HG03521 (cell line): ENCODE measurements at regions not wholly inside any gene's neighbourhood (a gene's known extent, or its start where the extent isn't known, plus 50 kb on each side); places are given as distances from the start of the nearest gene placed in this dataset.

Source experiments
- ATAC-seq: cut with Tn5 transposase; IDR thresholded peaks from one replicate; pipeline ENCODE4 v1.9.1; 2021; ENCODE audit warnings: mild to moderate bottlenecking, moderate library complexity; ENCODE audit not compliant: unreplicated experiment

GRCh38 chr10:120367341-120367740 is 89.7 kb upstream of the PLPP4 start:
- no peak for ATAC-seq

GRCh38 chr10:120368338-120368737 is 88.7 kb upstream of the PLPP4 start:
- ATAC-seq = no peak

GRCh38 chr10:120368927-120369326 is 88.1 kb upstream of the PLPP4 start:
- no peak for ATAC-seq

- ATAC-seq = no peak
These were observed 87.2 kb upstream of the PLPP4 start for GRCh38 chr10:120369856-120370276.

DNA sequence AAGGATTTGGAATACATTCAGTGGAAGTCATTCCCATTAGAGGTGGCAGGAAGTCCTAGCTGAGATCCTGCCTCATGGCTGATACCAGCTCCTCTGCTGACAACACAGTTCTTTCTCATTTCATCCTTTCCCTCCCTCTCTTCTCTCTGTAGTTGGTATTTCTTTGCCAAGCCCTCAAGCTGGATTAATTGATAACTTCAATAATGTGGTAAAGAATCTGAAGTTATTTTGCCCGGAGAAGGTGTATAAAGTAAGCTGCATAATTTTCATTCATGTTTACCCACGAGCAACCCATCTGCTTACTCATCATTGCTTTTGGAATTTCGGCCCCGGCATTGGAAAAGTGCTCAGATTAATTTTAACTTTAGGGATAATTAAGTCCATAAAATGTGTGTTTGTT is 85.2 kb upstream of the PLPP4 start:
- no peak for ATAC-seq

GRCh38 chr10:120372917-120373316 is 84.1 kb upstream of the PLPP4 start:
- no peak for ATAC-seq

DNA sequence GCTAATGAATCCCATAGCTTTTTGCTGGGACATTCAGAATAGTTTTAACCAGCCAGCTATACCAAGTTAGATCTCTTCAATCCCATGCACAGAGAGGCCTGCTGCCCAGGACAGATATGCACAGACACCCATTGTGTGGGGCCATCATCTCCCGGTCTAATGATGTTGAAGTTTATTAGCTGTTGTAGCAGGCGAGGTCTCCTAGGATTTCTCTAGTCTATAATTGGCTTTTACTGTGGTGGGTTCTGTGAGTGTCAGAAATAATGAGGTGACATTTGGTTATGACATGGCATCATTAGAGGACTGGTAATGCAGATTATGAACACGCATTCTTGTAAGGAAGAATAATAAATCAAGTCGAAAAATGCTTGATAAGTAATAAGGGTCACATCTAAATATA is 81.4 kb upstream of the PLPP4 start:
- no peak for ATAC-seq

DNA sequence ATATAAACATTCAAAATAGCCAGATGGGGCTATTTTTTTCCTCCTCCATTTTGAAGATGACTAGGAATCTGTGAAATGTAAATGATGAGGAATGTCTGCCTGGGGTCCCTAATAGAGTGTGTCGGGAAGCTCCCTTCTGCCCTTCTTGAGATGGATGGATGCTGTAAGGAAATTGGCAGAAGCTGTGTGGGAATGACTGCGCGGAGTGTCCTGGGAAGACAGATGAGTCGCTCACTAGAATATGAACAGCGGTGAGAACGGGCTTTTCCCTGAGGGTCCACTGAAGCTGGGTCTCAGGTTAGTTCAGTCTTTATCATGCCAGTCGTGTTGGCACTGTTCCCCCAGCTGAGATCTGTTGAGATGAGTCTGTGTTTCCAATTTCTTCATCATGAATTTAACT is 75.1 kb upstream of the PLPP4 start:
- ATAC-seq = no peak

DNA sequence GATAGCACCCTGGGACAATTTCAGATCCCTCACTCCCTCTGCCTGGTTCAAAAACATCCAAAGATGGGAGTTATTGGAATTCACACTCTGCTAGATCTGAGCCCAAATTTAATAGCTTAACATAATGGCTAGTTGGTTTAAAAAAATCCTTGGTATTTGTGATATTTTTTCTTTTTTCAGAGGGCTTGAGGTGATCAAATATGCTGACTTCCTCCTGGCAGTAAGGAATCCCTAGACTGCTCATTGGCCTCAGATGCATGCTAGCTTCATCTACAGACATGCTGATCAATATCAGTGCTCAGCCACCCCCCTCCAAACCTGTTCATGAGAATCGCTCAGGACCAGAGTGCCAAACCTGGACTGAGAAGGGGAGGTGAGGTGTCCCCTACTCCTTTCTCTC is 74.7 kb upstream of the PLPP4 start:
- ATAC-seq = no peak

GRCh38 chr10:120385992-120386391 is 71.0 kb upstream of the PLPP4 start:
- ATAC-seq = no peak

- no peak for ATAC-seq
These were observed 70.1 kb upstream of the PLPP4 start for GRCh38 chr10:120386896-120387295.

DNA sequence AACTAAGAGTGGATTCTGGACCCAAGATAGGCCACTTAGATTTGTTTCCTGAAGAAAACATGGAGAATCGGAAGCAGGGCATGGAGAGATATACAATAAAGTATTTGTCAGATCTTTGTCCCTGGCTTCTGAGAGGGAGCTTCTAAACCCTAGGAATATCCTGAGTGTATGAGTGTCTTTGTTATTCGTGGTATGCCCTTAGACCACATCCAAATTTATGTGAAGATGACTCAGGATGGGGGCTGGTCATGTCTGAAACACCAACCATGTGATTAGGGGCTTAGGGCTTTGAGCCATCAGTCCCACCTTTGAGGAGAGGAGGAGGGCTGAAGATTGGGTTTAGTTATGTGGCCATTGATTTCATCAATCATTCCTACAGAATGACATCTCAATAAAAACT is 69.7 kb upstream of the PLPP4 start:
- no peak for ATAC-seq

- no peak for ATAC-seq
These were observed 64.8 kb upstream of the PLPP4 start for GRCh38 chr10:120392245-120392644.

GRCh38 chr10:120392671-120393079 is 64.4 kb upstream of the PLPP4 start:
- no peak for ATAC-seq

DNA sequence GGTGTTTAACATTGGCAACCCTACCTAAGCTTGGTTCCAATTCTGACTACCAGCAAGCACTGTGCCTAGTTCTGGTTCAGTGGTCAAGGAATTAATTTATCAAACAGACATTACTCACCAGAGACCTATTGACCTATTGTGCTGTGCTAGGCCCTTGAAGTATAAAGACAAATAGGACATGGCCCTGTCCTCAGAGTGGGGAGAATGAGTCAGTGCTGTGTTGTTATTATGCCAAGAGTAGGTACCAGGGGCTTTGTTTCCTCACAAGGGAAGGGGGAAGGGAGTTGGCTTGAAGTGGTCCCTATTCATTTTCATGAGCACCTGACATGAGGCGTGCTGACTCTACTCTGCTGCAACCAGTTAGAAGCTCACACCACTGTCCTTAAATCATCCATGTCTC is 62.6 kb upstream of the PLPP4 start:
- no peak for ATAC-seq

DNA sequence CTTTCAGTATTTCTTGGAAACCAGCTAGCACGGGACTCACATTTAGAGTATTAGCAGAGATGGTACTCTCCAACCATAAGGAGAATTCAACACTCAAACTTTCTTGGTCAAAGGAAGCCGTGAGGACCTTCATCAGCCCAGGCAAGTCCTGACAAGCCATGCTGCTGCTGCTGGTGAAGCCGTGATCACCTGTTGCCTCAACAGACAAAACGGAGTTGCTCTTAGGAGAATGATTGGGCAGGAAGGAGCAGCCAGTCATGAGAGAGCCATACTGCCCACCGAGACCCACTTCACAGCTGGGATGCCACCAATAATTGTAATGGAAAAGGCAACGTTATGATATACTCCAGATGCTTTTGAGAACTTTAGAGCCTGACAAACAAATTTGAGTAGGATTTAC is 60.8 kb upstream of the PLPP4 start:
- ATAC-seq = no peak

DNA sequence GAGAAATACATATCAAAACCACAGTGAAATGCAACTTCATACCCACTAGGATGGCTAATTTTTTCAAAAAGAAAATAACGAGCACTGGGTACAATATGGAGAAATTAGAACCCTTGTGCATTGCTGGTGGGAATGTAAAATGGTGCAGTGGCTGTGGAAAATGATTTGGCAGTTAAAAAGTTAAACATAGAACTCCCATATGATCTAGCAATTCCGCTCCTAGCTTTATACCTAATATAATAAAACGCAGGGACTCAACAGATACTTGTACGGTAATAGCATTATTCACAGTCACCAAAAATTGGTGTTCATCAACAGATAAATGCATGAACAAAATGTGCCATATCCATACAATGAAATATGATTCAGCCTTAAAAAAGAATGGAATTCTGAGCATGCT is 58.8 kb upstream of the PLPP4 start:
- ATAC-seq = no peak

GRCh38 chr10:120400601-120401000 is 56.4 kb upstream of the PLPP4 start:
- no peak for ATAC-seq

- no peak for ATAC-seq
These were observed 54.8 kb upstream of the PLPP4 start for GRCh38 chr10:120402147-120402766.

DNA sequence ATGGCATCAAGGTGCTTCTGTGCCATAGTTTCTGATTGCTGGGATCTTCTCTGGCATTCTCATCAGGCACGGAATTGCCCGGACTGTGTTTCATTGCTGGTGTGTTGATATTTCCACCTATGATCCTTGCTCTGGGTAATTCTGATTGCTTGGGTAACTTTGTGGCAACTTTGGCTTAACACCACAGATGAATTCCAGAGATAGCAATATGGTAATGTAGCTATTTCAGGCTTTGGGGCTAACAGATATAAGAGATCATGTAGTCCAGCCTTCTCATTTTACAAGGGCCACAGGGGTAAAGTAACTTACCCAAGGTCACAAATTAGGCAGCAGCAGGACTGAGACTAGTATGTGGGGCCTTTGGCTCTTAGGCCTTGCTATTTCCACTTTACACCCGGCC is 53.9 kb upstream of the PLPP4 start:
- no peak for ATAC-seq

DNA sequence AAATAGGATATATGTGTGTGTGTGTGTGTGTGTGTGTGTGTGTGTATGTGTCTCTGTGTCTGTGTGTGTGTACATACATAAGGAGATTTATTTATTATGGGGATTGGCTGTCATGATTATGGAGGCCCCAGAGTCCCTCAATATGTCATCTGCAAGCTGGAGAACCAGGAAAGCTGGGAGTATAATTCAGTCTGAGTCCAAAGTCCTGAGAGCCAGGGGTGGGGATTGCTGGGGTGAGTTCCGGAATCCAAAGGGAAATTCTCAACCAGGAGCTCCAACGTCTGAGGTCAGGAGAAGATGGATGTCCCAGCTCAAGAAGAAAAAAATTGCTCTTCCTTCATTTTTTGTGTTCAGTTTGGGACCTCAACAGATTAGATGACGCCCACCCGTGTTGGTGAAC is 50.7 kb upstream of the PLPP4 start:
- ATAC-seq = no peak
